GM10248 (cell line): ENCODE measurements at regions not wholly inside any gene's neighbourhood (a gene's known extent, or its start where the extent isn't known, plus 50 kb on each side); places are given as distances from the start of the nearest gene placed in this dataset.
"Not testable (repeated sequence)": the region's sequence is repeated elsewhere in the genome, so short reads cannot be mapped to it uniquely, and the experiment has no call there.

Experiments used
- CTCF ChIA-PET: fragments of 300-600 bp; sonication (Branson Sonifier 250); formaldehyde crosslinking; extraction: SDS; loops from one replicate; lab custom pipeline; 2021; ENCODE audit warnings: antibody characterized with exemption; lab: Yijun Ruan, JAX
- POLR2A ChIA-PET: fragments of 350-650 bp; sonication (Branson Sonifier 250); formaldehyde crosslinking; extraction: SDS; loops from one replicate; lab custom pipeline; 2020; ENCODE audit warnings: antibody characterized with exemption; lab: Yijun Ruan, JAX
- DNase-seq: peaks from one replicate; pipeline ENCODE4 v3.0.0; 2012; ENCODE audit errors: extremely low spot score
- CTCF ChIP-seq: IDR thresholded peaks from 2 replicates; pipeline ENCODE4 v1.5.1; 2012; ENCODE audit warnings: mild to moderate bottlenecking, low read depth; ENCODE audit errors: extremely low read depth, missing control alignments, control extremely low read depth

- POLR2A ChIA-PET = no interaction called here
- TF ChIP-seq CTCF = no peak
- CTCF ChIA-PET = no interaction called here
- no peak for DNase-seq
Observed at GRCh38 chr12:85626001-85626783, 210.0 kb downstream of the RASSF9 start.

- TF ChIP-seq CTCF = no peak
- DNase-seq = no peak
- ChIA-PET CTCF (no interaction called here), POLR2A (no interaction called here)
Observed at GRCh38 chr12:85626784-85627171, 209.4 kb downstream of the RASSF9 start.

- POLR2A ChIA-PET = no interaction called here
- DNase-seq = no peak
- TF ChIP-seq CTCF = no peak
- CTCF ChIA-PET = interaction anchor here (1.5 kb wide), 1 partner anchor 22 kb away, joined by 3 read pairs; no protein-coding TSS in a partner anchor
Observed at GRCh38 chr12:85627584-85627983, 208.6 kb downstream of the RASSF9 start.

GRCh38 chr12:85628562-85628961 is 207.6 kb downstream of the RASSF9 start:
- POLR2A ChIA-PET, DNase-seq: not testable (repeated sequence)
- CTCF ChIA-PET = interaction anchor here (1.5 kb wide), 1 partner anchor 21 kb away, joined by 3 read pairs; no protein-coding TSS in a partner anchor

- TF ChIP-seq CTCF = no peak
- CTCF ChIA-PET = interaction anchor here (0.8 to 1.2 kb wide), 3 partner anchors 9 to 23 kb away, joined by 3 read pairs; no protein-coding TSS in a partner anchor
- POLR2A ChIA-PET = no interaction called here
- DNase-seq = no peak
Observed at GRCh38 chr12:85630851-85631250, 205.4 kb downstream of the RASSF9 start.

- TF ChIP-seq CTCF = no peak
- ChIA-PET CTCF (interaction anchor here (1.0 kb wide), 1 partner anchor 136 kb away, joined by 3 read pairs; no protein-coding TSS in a partner anchor), POLR2A (no interaction called here)
- DNase-seq = no peak
Observed at GRCh38 chr12:85632390-85632789, 203.8 kb downstream of the RASSF9 start.

GRCh38 chr12:85633491-85633890 is 202.7 kb downstream of the RASSF9 start:
- DNase-seq = no peak
- no peak for TF ChIP-seq CTCF
- POLR2A ChIA-PET = no interaction called here
- CTCF ChIA-PET = interaction anchor here (1.0 kb wide), 1 partner anchor 11 kb away, joined by 4 read pairs; no protein-coding TSS in a partner anchor
